ENCODE measurements at regions not wholly inside any gene's neighbourhood (a gene's known extent, or its start where the extent isn't known, plus 50 kb on each side); places are given as distances from the start of the nearest gene placed in this dataset.

- H3K4me1 ChIP-seq (ENCODE audit: low read length), result no peaks in the 10 kb centered on the region
- no peak for DNase-seq
- H3K27me3 ChIP-seq (replicated peaks; ENCODE audit: insufficient read depth, low read length), result no peaks in the 10 kb centered on the region
- no peak overlapping the region for H3K27ac ChIP-seq (ENCODE audit: low read length)
- H3F3A ChIP-seq (ENCODE audit: insufficient read depth, low read length), result no peaks in the 10 kb centered on the region
- no peaks in the 10 kb centered on the region for H3K36me3 ChIP-seq (replicated peaks; ENCODE audit: insufficient read depth, low read length)
- H3K4me2 ChIP-seq (ENCODE audit: low read depth, low read length), result no peak overlapping the region
- no peak overlapping the region for H2AFZ ChIP-seq (ENCODE audit: low read length)
- H3K79me2 ChIP-seq (ENCODE audit: low read length), result no peaks in the 10 kb centered on the region
- H3K4me3 ChIP-seq (ENCODE audit: low read length), result no peak overlapping the region
- no peak overlapping the region for H3K9ac ChIP-seq (ENCODE audit: low read length)
- no peaks in the 10 kb centered on the region for H3K9me3 ChIP-seq (replicated peaks; ENCODE audit: insufficient read depth, low read length)
- TF ChIP-seq EZH2phosphoT487 (IDR thresholded peaks at IDR 0.05; ENCODE audit: low read length) (no peak), CTCF (IDR thresholded peaks at IDR 0.05; ENCODE audit: low read length) (no peak), EZH2 (optimal IDR thresholded peaks at IDR 0.05; ENCODE audit: low read depth, low read length) (no peak)
- H4K20me1 ChIP-seq (ENCODE audit: insufficient read depth, low read length), result no peaks in the 10 kb centered on the region
- no peaks in the 10 kb centered on the region for H3K9me2 ChIP-seq (replicated peaks; ENCODE audit: insufficient read depth, low read length)
Measured at GRCh38 chr10:83410570-83410969, 728.7 kb upstream of the GHITM start.

DNA sequence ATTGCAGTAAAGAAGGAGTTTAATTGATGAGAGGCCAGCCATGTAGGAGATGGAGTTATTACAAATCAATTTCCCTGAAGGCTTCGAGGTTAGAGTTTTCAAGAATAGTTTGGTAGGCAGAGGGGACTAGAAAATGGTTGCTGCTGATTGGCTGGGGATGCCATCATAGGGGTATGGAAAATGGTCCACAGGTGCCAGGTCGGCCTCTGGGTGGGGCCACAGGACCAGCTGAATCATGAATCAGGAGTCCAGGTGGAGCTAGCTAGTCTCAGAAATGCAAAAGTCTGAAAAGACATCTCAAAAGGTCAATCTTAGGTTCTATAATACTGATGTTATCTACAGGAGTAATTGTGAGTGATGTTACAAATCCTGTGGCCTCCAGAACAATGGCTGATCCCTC is 714.0 kb upstream of the GHITM start:
- Histone ChIP-seq H4K20me1 (ENCODE audit: insufficient read depth, low read length) (no peaks in the 10 kb centered on the region), H3F3A (ENCODE audit: insufficient read depth, low read length) (no peaks in the 10 kb centered on the region), H3K36me3 (replicated peaks; ENCODE audit: insufficient read depth, low read length) (no peaks in the 10 kb centered on the region), H3K9ac (ENCODE audit: low read length) (no peak overlapping the region), H3K4me1 (ENCODE audit: low read length) (no peaks in the 10 kb centered on the region), H3K4me2 (ENCODE audit: low read depth, low read length) (no peak overlapping the region), H3K9me3 (replicated peaks; ENCODE audit: insufficient read depth, low read length) (no peaks in the 10 kb centered on the region), H3K27ac (ENCODE audit: low read length) (no peak overlapping the region), H3K4me3 (ENCODE audit: low read length) (no peak overlapping the region), H3K79me2 (ENCODE audit: low read length) (no peaks in the 10 kb centered on the region), H2AFZ (ENCODE audit: low read length) (no peak overlapping the region), H3K9me2 (replicated peaks; ENCODE audit: insufficient read depth, low read length) (no peaks in the 10 kb centered on the region), H3K27me3 (replicated peaks; ENCODE audit: insufficient read depth, low read length) (no peaks in the 10 kb centered on the region)
- DNase-seq, result no peak
- no peak for TF ChIP-seq EZH2 (optimal IDR thresholded peaks at IDR 0.05; ENCODE audit: low read depth, low read length)
- no peak for TF ChIP-seq CTCF (IDR thresholded peaks at IDR 0.05; ENCODE audit: low read length)
- TF ChIP-seq EZH2phosphoT487 (IDR thresholded peaks at IDR 0.05; ENCODE audit: low read length), result no peak

DNA sequence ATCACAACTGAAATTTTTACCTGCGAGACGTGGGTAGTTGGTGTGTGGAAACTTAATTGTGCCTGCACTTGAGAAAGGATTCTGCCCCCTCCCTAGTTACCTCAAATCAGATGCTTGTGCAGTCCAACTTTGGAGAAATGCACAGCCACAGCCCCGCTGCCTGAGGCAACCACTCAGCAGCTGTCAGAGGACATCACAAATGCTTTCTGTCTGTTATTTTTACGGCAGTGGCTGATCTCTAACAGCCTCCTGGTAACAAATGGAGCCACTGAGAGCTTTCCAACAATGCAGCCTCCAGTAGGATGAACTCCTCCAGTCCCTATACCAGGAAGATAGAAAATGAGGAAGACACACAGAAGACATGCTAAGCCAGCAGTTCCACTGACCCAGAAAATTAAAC is 712.2 kb upstream of the GHITM start:
- TF ChIP-seq EZH2phosphoT487 (IDR thresholded peaks at IDR 0.05; ENCODE audit: low read length) (no peak), EZH2 (optimal IDR thresholded peaks at IDR 0.05; ENCODE audit: low read depth, low read length) (no peak), CTCF (IDR thresholded peaks at IDR 0.05; ENCODE audit: low read length) (no peak)
- Histone ChIP-seq H2AFZ (ENCODE audit: low read length) (no peak overlapping the region), H3K27me3 (replicated peaks; ENCODE audit: insufficient read depth, low read length) (no peaks in the 10 kb centered on the region)

More for the DNA sequence above, 712.2 kb upstream of the GHITM start:
- no peak overlapping the region for H3K4me2 ChIP-seq (ENCODE audit: low read depth, low read length)
- H3K9ac ChIP-seq (ENCODE audit: low read length), result no peak overlapping the region
- H4K20me1 ChIP-seq (ENCODE audit: insufficient read depth, low read length), result no peaks in the 10 kb centered on the region
- no peaks in the 10 kb centered on the region for H3K9me2 ChIP-seq (replicated peaks; ENCODE audit: insufficient read depth, low read length)
- H3K9me3 ChIP-seq (replicated peaks; ENCODE audit: insufficient read depth, low read length), result no peaks in the 10 kb centered on the region
- no peaks in the 10 kb centered on the region for H3F3A ChIP-seq (ENCODE audit: insufficient read depth, low read length)
- H3K36me3 ChIP-seq (replicated peaks; ENCODE audit: insufficient read depth, low read length), result no peaks in the 10 kb centered on the region
- DNase-seq, result no peak
- no peaks in the 10 kb centered on the region for H3K79me2 ChIP-seq (ENCODE audit: low read length)
- H3K4me1 ChIP-seq (ENCODE audit: low read length), result no peaks in the 10 kb centered on the region
- no peak overlapping the region for H3K27ac ChIP-seq (ENCODE audit: low read length)
- H3K4me3 ChIP-seq (ENCODE audit: low read length), result no peak overlapping the region

Measured in MM.1S (cell line).